HG02588 (cell line): ENCODE measurements at regions not wholly inside any gene's neighbourhood (a gene's known extent, or its start where the extent isn't known, plus 50 kb on each side); places are given as distances from the start of the nearest gene placed in this dataset.

Source experiments
- ATAC-seq: cut with Tn5 transposase; IDR thresholded peaks from one replicate; pipeline ENCODE4 v1.9.1; 2021; ENCODE audit warnings: mild to moderate bottlenecking, moderate library complexity; ENCODE audit not compliant: unreplicated experiment

DNA sequence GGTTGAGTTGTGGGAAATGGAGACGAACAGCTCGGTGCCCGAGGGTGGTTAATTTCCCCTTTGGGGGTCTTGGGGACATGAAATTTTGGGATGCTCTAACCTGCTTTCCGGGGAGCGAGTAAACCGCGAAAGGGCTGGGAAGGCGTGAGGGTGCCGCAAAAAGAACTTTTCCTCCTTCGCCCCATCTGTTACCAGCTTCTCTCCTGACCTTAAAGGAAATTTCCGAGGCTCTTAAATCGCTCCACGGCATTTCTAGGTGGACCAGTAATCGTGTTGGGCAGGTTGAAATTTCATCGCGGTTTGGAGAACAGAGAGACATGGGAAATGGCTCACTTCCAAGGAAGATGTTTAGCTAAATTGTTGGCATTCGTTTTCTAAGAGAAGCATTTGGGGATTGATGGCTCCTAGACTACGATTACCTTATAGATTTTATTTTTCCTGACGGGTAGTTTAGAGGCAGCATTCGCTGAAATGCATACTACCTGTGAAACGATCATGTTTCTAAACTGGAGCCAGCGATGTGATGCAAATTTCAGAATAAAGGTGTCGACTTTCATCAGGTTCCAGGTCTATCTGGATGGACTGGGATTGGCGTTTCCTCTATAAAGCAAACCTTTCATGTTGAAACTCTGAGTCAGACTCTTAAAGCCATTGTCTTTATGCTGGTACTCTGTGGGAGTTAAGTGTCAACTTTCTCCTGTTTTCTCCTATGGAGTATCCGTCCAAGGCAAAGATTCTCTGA, 414.5 kb downstream of the PCNX1 start:
- no peak for ATAC-seq

DNA sequence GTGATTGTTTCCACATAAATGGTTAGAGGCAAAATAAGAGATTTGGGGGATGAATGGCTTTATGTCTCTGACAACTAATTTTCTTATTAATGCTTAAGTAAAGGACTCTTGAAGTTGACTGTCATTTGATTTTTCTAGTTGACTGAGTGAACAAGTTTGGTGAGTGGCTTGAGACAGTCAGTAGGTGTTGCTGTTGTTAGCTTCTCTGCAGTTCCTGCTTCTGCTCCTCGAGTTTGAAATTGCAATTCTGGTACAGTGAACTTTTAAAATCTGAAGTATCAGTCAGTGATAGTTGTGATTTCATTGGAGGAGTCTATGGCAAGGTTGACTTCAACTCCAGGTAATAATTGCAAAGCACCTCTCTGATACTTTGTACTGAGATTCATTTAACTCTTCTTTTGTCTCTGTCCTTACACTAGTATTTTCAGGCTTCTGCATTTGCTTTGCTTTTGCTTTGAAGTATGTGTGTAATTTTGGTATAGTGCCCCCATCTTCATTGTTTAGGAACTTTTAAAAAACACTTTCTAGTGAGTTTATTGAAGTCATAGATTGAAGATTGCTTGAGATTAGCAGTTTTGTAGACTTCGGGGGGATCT, 415.5 kb downstream of the PCNX1 start:
- no peak for ATAC-seq

DNA sequence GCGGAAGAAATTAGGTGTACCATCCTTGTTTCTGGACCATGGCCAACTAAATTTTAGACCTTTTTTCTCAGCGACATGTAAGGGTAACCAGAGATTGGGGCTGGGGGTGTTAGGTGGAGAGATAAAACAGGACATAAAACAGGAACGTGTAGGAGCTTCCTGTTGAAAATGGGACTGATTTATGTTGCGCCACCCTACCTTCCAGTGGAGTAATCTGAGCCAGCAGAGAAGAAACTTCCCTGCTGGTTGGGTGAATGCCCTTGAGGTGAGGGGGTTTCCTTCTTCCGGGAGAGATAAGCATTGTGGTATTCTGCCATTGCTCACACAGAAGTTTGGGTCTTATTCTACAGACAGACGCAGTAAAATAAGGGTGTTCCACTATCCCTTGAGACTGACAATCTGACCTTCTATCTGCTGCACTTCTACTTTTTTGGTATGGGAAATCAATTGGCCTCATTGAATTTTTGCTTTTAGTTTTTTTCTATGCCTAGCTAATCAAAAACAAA, 417.6 kb downstream of the PCNX1 start:
- ATAC-seq, result no peak

DNA sequence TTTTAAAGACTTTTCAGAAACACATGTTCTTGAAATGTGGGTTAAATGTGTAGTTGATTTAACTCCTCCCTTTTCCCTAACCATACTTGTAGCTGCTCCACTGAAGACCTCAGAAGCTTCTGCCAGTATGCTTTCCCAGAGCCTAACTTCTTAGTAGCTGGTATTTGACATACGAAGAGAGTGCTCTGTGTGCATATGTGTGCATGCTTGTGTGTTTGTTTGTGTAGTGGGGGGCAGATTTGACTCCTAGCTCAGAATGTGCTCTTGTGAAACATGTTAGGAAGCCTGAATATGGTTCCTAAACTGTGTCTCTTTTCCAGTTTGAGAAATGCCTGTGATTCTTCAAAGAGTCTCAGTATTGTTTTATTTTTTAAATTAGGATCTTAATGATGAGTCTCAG, 420.4 kb downstream of the PCNX1 start:
- no peak for ATAC-seq

DNA sequence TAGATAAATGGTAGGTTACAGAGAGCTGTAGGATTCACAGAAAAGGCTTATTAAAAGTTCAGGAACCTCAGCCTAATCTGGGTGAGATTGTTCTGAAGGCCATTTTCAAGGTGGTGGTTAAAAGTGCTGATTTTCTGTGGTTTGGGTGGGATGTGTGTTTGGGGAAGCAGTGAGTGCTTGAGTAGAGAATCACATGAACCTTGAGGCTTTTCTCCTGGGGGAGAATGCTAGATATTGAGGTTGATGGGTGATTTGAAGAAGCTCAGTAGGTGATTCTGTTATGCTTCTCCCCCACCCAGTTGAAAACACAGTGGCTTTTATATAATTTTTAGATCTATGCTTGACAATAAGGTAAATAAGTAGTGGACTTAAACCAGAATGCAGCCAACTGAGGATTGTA, 420.9 kb downstream of the PCNX1 start:
- ATAC-seq, result no peak

DNA sequence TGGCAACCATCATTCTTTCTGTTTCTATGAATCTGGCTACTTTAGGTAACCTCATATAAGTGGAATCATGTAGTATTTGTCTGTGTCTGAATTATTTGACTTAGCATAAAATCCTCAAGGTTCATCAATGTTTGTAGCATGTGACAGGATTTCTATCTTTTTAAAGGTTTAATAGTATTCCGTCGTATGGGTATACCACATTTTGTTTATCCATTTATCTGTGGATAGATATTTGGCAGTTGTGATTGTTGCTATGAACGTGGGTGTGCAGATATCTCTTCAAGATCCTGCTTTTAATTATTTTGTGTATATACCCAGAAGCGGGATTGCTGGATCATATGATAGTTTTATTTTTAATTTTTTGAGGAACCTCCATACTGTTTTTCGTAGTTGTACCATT, 421.7 kb downstream of the PCNX1 start:
- no peak for ATAC-seq

DNA sequence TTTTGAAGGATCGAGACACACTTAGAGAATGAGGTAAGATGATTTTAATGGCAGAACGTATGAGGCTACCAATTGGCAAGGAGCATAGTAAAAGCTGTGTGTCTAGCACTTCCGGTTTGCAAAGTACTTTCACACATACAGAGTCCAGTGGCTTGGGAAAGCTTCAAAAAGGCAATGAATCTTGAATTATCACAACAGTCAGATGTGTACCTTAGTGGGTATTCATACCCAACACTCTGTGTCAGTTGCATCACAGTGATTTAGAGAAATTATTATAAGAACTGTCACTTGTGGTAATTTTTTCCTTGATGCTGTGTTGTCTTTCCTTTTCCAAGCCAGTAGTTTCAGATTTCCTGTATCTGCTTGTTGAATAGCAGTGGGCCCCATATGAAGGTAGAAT, 424.1 kb downstream of the PCNX1 start:
- ATAC-seq, result no peak

DNA sequence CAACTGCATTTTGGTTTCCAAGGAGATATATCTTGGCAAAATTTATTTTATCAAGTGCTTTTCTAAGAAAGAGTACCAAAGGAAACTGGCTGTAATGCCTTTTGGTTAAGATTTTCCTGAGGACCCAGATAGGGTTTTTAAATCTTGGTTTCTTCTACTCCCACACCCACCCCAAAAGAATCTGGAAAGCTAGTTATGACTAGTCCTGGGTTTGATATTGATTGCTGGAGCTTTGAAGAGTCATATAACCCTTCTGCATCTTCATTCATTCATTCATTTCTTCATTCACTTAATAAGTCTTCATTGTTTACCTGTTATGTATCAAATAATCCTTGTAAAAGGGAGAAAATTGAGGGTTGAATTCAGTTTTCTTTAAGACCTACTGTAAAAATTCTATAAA, 425.2 kb downstream of the PCNX1 start:
- ATAC-seq, result no peak

DNA sequence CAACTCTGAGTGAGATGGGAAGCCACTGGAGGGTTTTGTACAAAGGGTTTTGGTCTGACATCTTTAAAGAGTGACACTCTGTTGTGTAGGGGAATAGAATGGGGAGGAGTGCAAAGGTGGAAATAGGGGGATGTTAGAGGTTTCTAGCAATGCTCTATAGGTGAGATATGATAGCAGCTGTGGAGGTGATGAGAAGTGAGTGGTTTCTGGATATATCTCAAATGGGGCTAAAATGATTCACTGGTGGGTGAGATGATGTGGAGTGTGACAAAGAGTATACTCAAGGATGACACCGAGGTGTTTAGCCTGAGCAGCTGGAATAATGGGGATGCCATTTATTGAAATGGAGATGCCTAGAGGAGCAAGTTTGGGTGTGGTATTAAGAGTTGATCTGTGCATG, 426.4 kb downstream of the PCNX1 start:
- no peak for ATAC-seq

DNA sequence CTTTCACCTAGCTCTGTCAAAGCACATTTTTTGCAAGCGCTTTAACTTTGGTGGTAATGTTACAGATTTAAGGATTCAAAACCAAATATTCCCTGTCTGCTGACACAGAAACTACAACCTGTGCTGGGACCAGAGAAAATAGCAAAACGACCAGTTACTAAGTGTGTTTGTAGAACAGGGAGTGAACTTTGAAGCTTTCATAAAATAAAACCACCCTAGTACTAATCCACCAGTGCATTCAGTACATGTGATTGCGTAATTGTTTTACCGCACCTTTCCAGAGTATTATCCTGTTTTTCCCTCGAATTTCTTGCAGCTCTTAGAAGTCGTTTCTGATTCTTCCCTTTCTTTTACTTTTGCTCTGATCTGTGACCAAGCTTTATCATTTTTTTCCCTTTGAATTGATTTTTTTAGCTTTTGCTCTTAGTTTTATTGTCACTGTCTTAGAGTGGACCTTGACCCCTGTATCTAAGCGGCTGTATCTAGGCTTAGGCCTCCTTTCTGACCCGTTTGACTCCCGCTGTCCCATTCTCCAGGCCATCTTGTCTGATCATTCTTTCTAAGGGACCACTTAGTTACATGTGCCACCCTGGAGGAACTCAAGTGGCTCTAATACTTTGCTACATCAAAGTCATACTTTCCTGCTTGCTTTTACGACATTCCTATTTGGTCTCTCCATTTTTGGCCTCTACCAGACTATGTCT, 429.4 kb downstream of the PCNX1 start:
- no peak for ATAC-seq

DNA sequence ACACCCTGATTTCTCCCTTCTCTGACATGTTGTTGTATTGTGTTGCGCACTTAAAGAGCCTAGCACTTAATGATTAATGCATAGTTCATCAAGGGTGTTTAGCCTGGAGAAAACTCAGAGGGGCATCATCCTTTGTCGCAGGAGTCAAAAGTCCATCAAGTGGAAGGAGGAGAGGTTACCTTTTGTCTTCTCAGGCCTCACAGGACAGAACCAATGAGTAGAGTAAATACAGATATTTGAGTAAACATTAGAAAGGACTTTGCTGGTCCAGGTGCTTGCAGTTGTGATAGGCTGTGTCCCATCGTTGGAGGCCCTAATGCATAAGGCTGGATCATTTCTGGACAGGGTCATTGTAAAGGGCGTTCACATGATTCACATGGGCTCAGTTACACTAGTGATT, 430.9 kb downstream of the PCNX1 start:
- no peak for ATAC-seq

DNA sequence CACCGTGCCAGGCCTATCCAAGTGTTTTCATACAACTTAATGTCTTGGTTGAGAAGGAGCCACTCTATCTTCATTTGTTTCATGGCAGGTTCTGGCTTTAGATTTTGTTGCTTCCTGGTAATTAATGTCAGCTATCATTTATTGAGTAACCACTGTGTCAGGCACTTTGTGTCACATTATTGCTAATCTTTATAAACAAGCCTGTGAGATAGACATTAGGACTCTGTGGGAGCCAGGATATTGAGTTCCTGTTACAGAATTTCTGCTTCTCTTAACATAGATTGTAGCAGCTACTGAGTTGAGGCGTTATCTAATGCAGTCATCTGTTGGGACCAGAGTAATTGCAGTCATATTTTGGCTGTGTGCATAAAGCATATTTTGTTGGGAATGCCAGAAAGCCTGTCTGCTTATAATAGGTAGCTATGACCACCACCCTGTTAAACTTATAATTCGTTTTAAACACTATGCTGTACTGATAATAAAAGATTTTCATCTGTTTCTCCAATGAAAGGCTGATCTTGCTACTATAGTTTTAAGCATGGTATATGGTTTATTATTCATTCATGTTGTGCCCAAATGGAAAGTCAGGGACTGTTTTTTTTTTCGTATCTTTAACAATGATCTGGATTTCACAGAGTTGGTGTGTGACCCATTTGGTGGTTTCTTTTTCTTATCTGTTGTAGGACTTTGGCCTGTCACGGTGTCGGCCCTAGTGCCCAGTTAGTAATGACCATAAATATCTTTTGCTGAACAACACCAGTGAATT, 432.6 kb downstream of the PCNX1 start:
- no peak for ATAC-seq

DNA sequence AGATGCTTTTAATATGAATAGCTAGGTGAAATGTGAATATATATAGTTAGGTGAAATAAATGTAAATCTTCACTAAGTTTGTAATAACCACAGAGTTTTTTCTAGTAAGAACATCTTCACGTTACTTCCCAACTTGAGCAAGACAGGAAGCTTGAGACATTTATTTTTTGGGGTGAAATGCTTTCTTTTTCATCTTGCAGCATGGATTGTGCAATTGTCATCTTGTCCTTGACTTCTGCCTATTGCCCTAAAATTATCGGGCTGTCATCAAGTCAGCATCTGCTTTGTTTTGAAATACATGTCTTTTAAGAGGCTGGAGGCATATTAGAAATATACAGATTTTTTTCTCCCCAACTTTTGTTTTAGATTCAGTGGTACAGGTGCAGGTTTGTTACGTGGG, 433.9 kb downstream of the PCNX1 start:
- no peak for ATAC-seq

DNA sequence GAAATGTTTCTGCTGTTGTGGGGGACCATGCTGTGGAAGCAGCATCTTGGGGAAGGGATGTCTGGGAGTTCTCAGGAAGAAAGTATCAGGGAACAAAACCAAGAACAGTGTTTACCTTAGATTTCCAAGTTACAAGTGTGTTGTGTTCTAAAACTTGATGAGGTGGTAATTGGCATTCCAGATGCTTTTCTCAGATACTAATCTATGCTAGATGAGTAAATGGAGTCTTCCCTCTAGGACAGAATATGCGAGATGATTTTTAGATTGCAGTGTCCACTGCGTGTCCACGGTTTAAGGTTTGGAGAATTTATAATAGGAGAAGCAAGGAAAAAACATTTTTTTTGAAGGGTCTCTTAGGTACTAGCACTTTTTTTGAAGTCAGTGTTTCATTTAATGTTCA, 436.5 kb downstream of the PCNX1 start:
- no peak for ATAC-seq

DNA sequence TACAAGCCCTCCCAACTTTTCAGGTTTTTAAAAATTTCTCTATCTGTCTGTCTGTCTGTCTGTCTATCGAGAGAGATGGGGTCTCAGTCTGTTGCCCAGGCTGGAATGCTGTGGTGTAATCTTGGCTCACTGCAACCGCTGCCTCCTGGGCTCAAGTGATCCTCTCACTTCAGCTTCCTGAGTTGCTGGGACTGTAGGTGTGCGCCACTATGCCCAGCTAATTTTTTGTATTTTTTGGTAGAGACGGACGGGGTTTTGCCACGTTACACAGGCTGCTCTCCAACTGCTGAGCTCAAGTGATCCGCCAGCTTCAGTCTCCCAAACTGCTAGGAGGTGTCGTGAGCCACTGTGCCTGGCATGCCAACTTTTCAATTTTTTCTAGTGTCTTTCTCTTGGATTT, 437.2 kb downstream of the PCNX1 start:
- ATAC-seq, result no peak

DNA sequence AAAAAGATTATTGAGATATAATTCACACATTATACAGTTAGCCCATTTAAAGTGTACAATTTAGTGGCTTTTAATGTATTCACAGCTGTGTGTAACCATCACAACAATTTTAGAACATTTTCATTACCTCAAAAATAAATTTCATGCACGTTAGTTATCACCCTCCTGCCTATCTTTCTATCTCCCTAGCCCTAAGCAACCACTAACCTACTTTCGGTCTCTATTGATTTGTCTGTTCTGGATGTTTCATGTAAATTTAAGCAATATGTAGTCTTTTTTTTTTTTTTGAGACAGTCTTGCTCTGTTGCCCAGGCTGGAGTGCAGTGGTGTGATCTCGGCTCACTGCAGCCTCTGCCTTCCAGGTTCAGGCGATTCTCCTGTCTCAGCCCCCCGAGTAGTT, 439.4 kb downstream of the PCNX1 start:
- ATAC-seq, result no peak

DNA sequence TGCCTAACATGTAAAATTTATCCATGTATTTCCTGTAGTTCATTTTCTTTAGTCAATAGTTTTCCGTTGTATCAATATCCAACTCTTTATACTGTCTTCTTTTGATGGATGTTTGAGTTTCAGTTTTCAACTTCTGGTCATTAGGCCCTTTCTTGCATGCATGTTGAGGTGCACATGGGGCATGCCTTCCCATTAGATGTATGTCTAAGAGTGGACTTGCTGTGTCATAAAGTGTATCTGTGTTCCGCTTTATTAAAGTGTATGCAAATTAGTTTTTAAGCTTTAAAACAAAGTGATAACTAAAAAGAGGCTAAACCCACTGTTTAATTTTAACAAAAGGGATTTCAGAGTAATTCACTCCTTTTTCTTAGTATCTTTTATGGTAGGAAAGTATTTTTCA, 441.1 kb downstream of the PCNX1 start:
- no peak for ATAC-seq

DNA sequence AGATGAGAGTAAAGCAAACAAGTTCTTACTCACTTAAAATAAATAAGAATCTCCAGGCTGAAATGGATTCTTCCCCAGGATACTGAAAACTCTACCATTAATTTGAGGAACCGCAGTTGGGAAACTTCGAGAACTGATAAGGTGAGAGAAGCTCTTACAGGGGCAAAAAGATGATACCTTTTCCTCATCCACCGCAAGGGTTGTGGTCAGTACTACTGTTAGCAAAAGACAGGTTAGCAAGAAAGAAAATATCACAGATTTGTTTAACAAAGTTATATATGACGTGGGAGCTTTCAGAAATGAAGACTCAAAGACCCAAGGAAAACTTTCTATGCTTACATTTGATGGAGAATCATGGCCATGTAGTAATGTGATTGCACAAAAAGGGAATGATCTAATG, 441.6 kb downstream of the PCNX1 start:
- ATAC-seq, result no peak

DNA sequence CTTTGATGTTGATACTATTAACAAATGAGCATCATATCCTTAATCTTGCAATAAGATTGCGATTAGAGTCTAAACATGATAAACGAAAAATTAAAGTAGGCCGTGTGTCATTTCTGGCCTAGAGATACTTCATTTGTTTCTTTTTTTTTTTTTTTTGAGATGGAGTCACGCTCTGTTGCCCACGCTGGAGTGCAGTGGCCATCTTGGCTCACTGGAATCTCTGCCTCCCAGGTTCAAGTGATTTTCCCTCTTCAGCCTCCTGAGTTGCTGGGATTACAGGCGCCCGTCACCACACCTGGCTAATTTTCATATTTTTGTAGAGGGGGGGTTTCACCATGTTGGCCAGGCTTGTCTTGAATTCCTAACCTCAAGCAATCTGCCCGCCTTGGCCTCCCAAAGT, 446.9 kb downstream of the PCNX1 start:
- no peak for ATAC-seq

DNA sequence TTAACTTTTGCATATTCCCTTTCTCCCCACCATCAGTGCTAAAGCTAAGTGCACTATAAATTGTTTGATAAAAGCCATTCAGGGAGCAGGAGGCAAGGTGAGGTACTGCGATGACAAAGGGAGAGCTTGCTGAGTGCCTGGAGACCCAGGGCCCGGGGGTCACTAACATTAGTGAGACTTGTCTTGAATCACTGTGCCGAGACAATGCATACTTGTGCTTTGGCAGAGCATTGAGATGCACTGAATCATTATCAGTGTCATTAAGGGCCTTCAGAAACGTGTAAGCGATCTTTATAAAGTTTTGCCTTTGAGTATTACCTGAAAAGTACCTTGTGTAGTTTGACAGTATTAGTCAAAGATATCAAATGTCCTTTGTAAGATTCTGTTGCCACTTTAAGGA, 447.5 kb downstream of the PCNX1 start:
- ATAC-seq, result no peak
